ENCODE measurements at regions not wholly inside any gene's neighbourhood (a gene's known extent, or its start where the extent isn't known, plus 50 kb on each side); places are given as distances from the start of the nearest gene placed in this dataset.
"Not testable (repeated sequence)": the region's sequence is repeated elsewhere in the genome, so short reads cannot be mapped to it uniquely, and the experiment has no call there.

DNA sequence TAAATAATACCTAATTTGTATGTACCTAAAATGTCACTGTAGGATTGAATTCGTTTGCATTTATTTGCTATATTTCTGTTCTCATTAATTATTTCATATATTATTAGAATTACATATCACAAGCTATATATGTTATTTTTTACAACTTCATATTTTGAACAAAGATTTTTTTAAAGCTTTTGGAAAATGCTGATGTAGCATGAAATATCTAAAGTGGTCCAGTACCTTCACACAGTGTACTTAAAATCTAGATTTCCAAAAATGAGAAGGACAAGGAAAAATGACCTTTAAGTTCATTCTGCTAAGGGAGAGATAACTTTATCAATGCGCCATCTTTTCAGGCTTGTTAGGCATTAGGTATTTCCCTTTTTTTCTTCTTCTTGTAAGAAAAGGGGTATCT is 71.8 kb downstream of the LARP7 start:
- Histone ChIP-seq H3K27me3 (no peaks in the 10 kb centered on the region), H3K36me3 (no peaks in the 10 kb centered on the region), H3K27ac (no peak overlapping the region), H3K4me1 (peaks cover 0 to 3% of the 10 kb centered on the region in 2 donors), H3K4me3 (no peak overlapping the region), H3K9me3 (no peaks in the 10 kb centered on the region)
- DNase-seq (ENCODE audit: low spot score in 2 of 2), result no peak
- TF ChIP-seq, protein P1, sequence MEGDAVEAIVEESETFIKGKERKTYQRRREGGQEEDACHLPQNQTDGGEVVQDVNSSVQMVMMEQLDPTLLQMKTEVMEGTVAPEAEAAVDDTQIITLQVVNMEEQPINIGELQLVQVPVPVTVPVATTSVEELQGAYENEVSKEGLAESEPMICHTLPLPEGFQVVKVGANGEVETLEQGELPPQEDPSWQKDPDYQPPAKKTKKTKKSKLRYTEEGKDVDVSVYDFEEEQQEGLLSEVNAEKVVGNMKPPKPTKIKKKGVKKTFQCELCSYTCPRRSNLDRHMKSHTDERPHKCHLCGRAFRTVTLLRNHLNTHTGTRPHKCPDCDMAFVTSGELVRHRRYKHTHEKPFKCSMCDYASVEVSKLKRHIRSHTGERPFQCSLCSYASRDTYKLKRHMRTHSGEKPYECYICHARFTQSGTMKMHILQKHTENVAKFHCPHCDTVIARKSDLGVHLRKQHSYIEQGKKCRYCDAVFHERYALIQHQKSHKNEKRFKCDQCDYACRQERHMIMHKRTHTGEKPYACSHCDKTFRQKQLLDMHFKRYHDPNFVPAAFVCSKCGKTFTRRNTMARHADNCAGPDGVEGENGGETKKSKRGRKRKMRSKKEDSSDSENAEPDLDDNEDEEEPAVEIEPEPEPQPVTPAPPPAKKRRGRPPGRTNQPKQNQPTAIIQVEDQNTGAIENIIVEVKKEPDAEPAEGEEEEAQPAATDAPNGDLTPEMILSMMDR (IDR thresholded peaks at IDR 0.05), result no peak
- intact Hi-C loops (cut with DNase I), result no loop called here

DNA sequence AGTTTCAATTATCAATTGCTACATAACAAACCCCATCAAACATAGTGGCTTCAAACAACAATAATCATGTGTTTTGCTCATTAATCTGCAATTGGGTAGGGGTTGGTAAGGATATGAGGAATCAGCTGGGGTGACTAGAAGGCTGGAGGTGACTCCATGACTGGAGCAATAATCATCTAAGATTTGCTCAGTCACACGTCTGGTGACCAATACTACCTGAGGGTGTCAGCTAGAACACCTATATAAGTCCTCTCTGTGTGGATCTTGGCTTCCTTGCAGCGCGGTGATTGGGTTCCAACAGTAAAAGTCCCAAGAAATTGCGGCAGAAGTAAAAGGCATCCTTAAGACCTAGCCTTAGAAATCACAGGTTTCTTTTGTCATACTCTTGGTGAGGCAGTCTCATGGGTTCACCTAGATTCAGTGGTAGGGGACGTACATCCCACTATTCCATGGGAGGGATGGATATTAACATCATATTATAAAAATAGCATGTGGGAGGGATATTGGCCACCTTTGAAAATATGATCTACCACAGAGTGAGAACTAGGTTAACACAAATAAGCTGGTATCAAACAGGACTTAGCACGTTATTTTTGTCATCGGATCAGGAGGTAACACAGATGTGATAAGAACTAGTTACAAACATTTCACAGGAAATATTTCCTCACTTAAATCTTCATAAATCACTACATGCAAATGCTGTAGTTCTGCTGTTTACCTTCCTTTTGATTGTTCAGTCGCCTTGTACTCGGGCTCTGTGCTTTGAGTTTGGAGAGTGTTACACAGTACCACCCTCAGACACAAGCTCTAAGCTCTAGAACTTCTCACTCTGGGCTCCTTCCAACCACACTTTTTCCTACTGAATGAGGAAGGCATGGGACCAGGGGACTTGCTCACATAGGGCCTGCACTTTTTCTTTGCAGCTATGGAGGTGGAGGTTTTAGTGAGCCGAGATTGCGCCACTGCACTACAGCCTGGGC is 78.3 kb downstream of the LARP7 start:
- Histone ChIP-seq H3K36me3 (no peaks in the 10 kb centered on the region), H3K27ac (no peak overlapping the region), H3K27me3 (no peaks in the 10 kb centered on the region), H3K9me3 (no peaks in the 10 kb centered on the region), H3K4me3 (no peak overlapping the region), H3K4me1 (no peaks in the 10 kb centered on the region)
- intact Hi-C loops (cut with DNase I), result no loop called here
- no peak for DNase-seq (ENCODE audit: low spot score in 2 of 2)
- TF ChIP-seq, protein P1 (IDR thresholded peaks at IDR 0.05), result no peak

DNA sequence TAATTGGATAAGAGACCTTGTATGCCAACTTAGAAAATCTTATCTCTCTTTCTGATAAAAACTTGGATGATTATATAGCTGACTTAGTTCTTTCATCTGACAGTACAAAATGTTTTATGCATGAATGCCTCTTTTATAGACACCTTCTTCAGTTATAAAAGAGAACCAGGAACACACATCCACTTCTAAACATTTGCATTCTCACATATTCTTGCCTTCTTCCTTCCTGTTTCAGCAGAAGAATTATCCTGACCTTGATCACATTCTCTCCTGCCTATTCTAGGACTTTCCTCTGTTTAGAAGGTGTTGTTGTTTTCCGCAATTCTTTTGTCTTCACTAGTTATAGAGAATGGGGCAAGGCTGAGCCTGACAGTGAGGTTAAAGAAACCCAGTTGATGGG is 80.9 kb downstream of the LARP7 start:
- H3K4me3 ChIP-seq, result no peak overlapping the region
- no peaks in the 10 kb centered on the region for H3K9me3 ChIP-seq
- TF ChIP-seq, protein P1 (IDR thresholded peaks at IDR 0.05), result no peak
- no peaks in the 10 kb centered on the region for H3K36me3 ChIP-seq
- no peaks in the 10 kb centered on the region for H3K27me3 ChIP-seq
- intact Hi-C loops (cut with DNase I), result no loop called here
- H3K27ac ChIP-seq, result no peak overlapping the region
- no peak for DNase-seq (ENCODE audit: low spot score in 2 of 2)
- H3K4me1 ChIP-seq, result no peaks in the 10 kb centered on the region

DNA sequence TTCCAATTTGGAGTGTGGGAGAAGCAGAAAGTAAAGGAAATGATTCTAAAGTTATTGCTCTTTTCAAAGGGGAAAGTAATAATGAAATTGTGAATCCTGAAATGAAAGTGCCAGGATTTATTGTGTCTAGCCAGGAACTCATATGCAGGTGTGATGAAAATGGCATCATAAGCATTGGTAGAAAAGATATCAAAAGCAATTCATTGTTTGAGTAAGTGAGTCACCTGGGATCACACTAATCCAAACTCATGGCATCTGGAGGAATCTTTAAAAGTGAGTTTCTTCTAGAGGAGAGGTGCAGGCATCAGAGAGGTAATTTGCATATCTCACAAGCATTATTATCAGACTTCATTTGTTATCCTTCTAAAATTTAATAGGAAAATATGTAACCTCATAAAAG is 84.7 kb downstream of the LARP7 start:
- Histone ChIP-seq H3K4me3 (no peak overlapping the region), H3K27ac (no peak overlapping the region), H3K4me1 (no peaks in the 10 kb centered on the region), H3K9me3 (no peaks in the 10 kb centered on the region), H3K27me3 (no peaks in the 10 kb centered on the region), H3K36me3 (no peaks in the 10 kb centered on the region)
- intact Hi-C loops (cut with DNase I), result no loop called here
- TF ChIP-seq, protein P1 (IDR thresholded peaks at IDR 0.05), result no peak
- DNase-seq (ENCODE audit: low spot score in 2 of 2), result no peak

DNA sequence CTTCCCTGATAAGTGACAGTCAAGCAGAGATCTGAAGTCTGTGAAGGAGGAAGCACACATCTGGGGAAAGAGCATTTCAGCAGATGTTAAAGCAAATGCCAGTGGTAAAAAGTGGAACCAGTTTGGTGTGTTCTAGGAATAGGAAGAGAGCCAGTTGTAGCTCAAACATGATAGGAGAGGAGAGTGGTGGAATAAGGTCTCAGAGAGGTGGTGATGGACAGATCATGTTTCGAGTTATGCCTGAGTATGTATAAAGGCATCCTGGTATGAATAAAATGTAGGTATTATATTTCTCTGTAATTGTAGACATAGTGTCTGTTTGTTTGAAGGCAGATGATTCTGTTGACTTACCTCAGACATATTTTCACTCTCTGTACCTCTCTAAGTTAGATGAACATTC is 89.1 kb downstream of the LARP7 start:
- Histone ChIP-seq H3K36me3 (no peaks in the 10 kb centered on the region), H3K27ac (no peak overlapping the region), H3K4me3 (no peak overlapping the region), H3K4me1 (no peaks in the 10 kb centered on the region), H3K9me3 (no peaks in the 10 kb centered on the region), H3K27me3 (no peaks in the 10 kb centered on the region)
- intact Hi-C loops (cut with DNase I), result no loop called here
- TF ChIP-seq, protein P1 (IDR thresholded peaks at IDR 0.05), result no peak
- DNase-seq (ENCODE audit: low spot score in 2 of 2), result no peak

DNA sequence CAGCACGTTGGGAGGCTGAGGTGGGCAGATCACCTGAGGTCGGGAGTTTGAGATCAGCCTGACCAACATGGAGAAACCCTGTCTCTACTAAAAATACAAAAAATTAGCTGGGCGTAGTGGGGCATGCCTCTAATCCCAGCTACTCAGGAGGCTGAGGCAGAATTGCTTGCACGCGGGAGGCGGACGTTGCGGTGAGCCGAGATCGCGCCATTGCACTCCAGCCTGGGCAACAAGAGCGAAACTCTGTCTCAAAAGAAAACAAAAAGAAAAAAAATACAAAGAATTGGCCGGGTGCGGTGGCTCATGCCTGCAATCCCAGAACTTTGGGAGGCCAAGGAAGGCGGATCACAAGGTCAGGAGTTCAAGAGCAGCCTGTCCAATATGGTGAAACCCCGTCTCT is 90.8 kb downstream of the LARP7 start:
- DNase-seq (ENCODE audit: low spot score in 2 of 2); intact Hi-C loops (cut with DNase I); H3K27ac ChIP-seq; H3K9me3 ChIP-seq; H3K4me1 ChIP-seq; H3K4me3 ChIP-seq; H3K36me3 ChIP-seq; H3K27me3 ChIP-seq: not testable (repeated sequence)
